ENCODE measurements at regions not wholly inside any gene's neighbourhood (a gene's known extent, or its start where the extent isn't known, plus 50 kb on each side); places are given as distances from the start of the nearest gene placed in this dataset.

- ATAC-seq (peak in 1 of 2 donors; percentile 26), DNase-seq (no peak)
- no peaks in the 10 kb centered on the region for H3K4me1 ChIP-seq
- no peak overlapping the region for H3K4me3 ChIP-seq
- intact Hi-C loops (cut with DNase I) = no loop called here
- no peaks in the 10 kb centered on the region for H3K27me3 ChIP-seq (ENCODE audit: low read depth)
- no peaks in the 10 kb centered on the region for H3K36me3 ChIP-seq
- TF ChIP-seq, protein P1, sequence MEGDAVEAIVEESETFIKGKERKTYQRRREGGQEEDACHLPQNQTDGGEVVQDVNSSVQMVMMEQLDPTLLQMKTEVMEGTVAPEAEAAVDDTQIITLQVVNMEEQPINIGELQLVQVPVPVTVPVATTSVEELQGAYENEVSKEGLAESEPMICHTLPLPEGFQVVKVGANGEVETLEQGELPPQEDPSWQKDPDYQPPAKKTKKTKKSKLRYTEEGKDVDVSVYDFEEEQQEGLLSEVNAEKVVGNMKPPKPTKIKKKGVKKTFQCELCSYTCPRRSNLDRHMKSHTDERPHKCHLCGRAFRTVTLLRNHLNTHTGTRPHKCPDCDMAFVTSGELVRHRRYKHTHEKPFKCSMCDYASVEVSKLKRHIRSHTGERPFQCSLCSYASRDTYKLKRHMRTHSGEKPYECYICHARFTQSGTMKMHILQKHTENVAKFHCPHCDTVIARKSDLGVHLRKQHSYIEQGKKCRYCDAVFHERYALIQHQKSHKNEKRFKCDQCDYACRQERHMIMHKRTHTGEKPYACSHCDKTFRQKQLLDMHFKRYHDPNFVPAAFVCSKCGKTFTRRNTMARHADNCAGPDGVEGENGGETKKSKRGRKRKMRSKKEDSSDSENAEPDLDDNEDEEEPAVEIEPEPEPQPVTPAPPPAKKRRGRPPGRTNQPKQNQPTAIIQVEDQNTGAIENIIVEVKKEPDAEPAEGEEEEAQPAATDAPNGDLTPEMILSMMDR (IDR thresholded peaks at IDR 0.05) = no peak
- no peak overlapping the region for H3K27ac ChIP-seq
- H3K9me3 ChIP-seq = no peaks in the 10 kb centered on the region
Measured at GRCh38 chr2:235199128-235199527, 247.3 kb downstream of the SH3BP4 start.

- intact Hi-C loops (cut with DNase I) = no loop called here
- TF ChIP-seq, protein P1 (IDR thresholded peaks at IDR 0.05) = no peak
Measured at GRCh38 chr2:235200216-235200615, 248.4 kb downstream of the SH3BP4 start.

GRCh38 chr2:235201756-235202155, 249.9 kb downstream of the SH3BP4 start:
- intact Hi-C loops (cut with DNase I) = no loop called here
- TF ChIP-seq, protein P1 (IDR thresholded peaks at IDR 0.05) = no peak
- H3K4me1 ChIP-seq = no peaks in the 10 kb centered on the region
- no peak overlapping the region for H3K4me3 ChIP-seq
- no peaks in the 10 kb centered on the region for H3K36me3 ChIP-seq
- no peak overlapping the region for H3K27ac ChIP-seq
- ATAC-seq (no peak), DNase-seq (no peak)
- no peaks in the 10 kb centered on the region for H3K27me3 ChIP-seq (ENCODE audit: low read depth)
- H3K9me3 ChIP-seq = no peaks in the 10 kb centered on the region

More at GRCh38 chr2:235200216-235200615, 248.4 kb downstream of the SH3BP4 start:
- Histone ChIP-seq H3K4me3 (no peak overlapping the region), H3K27ac (no peak overlapping the region), H3K4me1 (no peaks in the 10 kb centered on the region), H3K27me3 (ENCODE audit: low read depth) (no peaks in the 10 kb centered on the region), H3K36me3 (no peaks in the 10 kb centered on the region), H3K9me3 (no peaks in the 10 kb centered on the region)
- DNase-seq (no peak), ATAC-seq (no peak)

DNA sequence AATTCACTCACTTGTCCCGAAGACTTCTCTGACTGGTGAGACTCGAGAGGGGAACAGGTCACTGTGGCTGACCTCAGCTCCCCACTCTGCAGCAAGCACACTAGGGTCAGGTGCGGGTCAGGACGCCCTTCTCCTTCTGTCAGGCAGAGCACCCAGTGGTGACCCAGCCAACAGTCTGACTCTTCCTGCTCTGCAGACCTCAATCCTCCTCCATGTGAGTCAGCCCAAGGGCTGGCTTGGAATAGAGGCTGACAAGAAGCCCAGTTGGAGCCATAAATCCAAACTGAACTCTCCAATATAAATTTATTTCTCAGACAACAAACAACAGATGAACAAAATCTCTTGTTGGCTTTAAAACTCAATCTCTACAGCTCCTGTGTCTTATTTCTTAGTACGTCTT, 253.1 kb downstream of the SH3BP4 start:
- intact Hi-C loops (cut with DNase I) = no loop called here
- H3K27ac ChIP-seq = no peak overlapping the region
- peaks cover under 1% of the 10 kb centered on the region for H3K9me3 ChIP-seq
- DNase-seq = no peak
- ATAC-seq = no peak
- no peaks in the 10 kb centered on the region for H3K27me3 ChIP-seq (ENCODE audit: low read depth)
- no peaks in the 10 kb centered on the region for H3K36me3 ChIP-seq
- no peaks in the 10 kb centered on the region for H3K4me1 ChIP-seq
- TF ChIP-seq, protein P1 (IDR thresholded peaks at IDR 0.05) = no peak
- H3K4me3 ChIP-seq = no peak overlapping the region

DNA sequence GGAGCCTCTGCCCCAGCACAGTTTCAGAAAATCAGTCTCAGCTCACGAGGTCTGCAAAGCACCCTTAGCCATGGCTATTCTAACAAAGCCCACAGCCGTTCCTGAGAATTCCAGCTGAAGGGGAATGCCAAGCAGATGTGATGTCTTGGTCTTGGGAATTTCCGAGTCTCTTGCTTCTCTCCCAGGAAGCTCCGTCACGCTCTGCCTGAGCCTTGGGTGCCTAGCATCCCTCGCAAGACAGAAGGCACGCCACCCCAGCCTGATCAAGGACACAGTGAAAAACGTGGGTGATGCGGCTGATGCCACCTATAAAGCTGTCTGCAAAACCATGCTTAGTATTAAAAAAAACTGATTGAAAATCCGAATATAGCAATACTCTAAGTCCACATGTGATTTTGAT, 254.6 kb downstream of the SH3BP4 start:
- ATAC-seq (no peak), DNase-seq (no peak)
- Histone ChIP-seq H3K36me3 (no peaks in the 10 kb centered on the region), H3K4me3 (no peak overlapping the region), H3K4me1 (no peaks in the 10 kb centered on the region), H3K27me3 (ENCODE audit: low read depth) (no peaks in the 10 kb centered on the region), H3K9me3 (peaks cover 4% of the 10 kb centered on the region), H3K27ac (no peak overlapping the region)
- intact Hi-C loops (cut with DNase I) = no loop called here
- TF ChIP-seq, protein P1 (IDR thresholded peaks at IDR 0.05) = no peak
